Liver (tissue), 3 donors: ENCODE measurements at regions not wholly inside any gene's neighbourhood (a gene's known extent, or its start where the extent isn't known, plus 50 kb on each side); places are given as distances from the start of the nearest gene placed in this dataset.
A peak's percentile ranks its signal among the peaks of the same experiment; 100 is the strongest.

ENCODE experiments used
- FOXA2 ChIP-seq: IDR thresholded peaks from 2 replicates; pipeline ENCODE4 v1.6.1; 2016; ENCODE audit warnings: antibody characterized with exemption
- RXRA ChIP-seq, 2 donors: IDR thresholded peaks; 2 replicates each; pipeline ENCODE4 v1.6.1; 2017 to 2018; ENCODE audit warnings: antibody characterized with exemption in 2 of 2, mild to moderate bottlenecking in 1 of 2
- SP1 ChIP-seq: IDR thresholded peaks from 2 replicates; pipeline ENCODE4 v1.6.1; 2018; ENCODE audit warnings: antibody characterized with exemption, mild to moderate bottlenecking
- TAF1 ChIP-seq: conservative IDR thresholded peaks from 2 replicates; pipeline ENCODE4 v1.6.1; 2016; ENCODE audit warnings: antibody characterized with exemption, mild to moderate bottlenecking
- TF ChIP-seq, protein P1 (sequence below): fragments of 150-350 bp; IDR thresholded peaks from 2 replicates; pipeline ENCODE4 v1.5.1; 2017; ENCODE audit warnings: improper control_type of control experiment, low read depth, low read length; ENCODE audit not compliant: missing input control
- TF ChIP-seq, protein P2 (sequence below): IDR thresholded peaks from 2 replicates; pipeline ENCODE4 v1.6.1; 2016; ENCODE audit warnings: antibody characterized with exemption, mild to moderate bottlenecking
- donor health status: healthy.
- donor health status: healthy.

DNA sequence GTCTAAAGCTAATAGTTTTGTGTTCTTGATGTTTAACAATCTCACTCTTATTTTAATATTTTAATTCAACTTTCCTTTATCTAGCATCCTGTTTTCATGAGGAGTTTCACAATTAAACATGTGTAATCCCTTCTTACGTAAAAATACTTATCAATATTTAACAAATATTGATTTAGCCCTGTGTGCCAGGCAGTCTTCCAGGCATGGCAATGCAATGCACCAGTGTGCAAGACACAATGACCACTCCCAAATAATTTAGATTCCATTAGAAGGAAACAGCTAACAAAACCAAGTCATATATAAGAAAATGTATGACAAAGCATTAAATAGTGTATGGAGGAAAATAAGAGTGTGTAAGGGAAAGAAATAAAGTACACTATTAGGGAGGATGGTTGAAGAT, 627.1 kb upstream of the ARPP21 start:
- TF ChIP-seq, protein P1, sequence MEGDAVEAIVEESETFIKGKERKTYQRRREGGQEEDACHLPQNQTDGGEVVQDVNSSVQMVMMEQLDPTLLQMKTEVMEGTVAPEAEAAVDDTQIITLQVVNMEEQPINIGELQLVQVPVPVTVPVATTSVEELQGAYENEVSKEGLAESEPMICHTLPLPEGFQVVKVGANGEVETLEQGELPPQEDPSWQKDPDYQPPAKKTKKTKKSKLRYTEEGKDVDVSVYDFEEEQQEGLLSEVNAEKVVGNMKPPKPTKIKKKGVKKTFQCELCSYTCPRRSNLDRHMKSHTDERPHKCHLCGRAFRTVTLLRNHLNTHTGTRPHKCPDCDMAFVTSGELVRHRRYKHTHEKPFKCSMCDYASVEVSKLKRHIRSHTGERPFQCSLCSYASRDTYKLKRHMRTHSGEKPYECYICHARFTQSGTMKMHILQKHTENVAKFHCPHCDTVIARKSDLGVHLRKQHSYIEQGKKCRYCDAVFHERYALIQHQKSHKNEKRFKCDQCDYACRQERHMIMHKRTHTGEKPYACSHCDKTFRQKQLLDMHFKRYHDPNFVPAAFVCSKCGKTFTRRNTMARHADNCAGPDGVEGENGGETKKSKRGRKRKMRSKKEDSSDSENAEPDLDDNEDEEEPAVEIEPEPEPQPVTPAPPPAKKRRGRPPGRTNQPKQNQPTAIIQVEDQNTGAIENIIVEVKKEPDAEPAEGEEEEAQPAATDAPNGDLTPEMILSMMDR: no peak
- TF ChIP-seq SP1 (peak; percentile 35), TAF1 (no peak), RXRA (IDR thresholded peaks at IDR 0.05) (peak; percentile 49 to 66), FOXA2 (peak; percentile 29)
- TF ChIP-seq, protein P2, sequence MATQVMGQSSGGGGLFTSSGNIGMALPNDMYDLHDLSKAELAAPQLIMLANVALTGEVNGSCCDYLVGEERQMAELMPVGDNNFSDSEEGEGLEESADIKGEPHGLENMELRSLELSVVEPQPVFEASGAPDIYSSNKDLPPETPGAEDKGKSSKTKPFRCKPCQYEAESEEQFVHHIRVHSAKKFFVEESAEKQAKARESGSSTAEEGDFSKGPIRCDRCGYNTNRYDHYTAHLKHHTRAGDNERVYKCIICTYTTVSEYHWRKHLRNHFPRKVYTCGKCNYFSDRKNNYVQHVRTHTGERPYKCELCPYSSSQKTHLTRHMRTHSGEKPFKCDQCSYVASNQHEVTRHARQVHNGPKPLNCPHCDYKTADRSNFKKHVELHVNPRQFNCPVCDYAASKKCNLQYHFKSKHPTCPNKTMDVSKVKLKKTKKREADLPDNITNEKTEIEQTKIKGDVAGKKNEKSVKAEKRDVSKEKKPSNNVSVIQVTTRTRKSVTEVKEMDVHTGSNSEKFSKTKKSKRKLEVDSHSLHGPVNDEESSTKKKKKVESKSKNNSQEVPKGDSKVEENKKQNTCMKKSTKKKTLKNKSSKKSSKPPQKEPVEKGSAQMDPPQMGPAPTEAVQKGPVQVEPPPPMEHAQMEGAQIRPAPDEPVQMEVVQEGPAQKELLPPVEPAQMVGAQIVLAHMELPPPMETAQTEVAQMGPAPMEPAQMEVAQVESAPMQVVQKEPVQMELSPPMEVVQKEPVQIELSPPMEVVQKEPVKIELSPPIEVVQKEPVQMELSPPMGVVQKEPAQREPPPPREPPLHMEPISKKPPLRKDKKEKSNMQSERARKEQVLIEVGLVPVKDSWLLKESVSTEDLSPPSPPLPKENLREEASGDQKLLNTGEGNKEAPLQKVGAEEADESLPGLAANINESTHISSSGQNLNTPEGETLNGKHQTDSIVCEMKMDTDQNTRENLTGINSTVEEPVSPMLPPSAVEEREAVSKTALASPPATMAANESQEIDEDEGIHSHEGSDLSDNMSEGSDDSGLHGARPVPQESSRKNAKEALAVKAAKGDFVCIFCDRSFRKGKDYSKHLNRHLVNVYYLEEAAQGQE: peak; percentile 52
